GM12878 (cell line): ENCODE measurements at regions not wholly inside any gene's neighbourhood (a gene's known extent, or its start where the extent isn't known, plus 50 kb on each side); places are given as distances from the start of the nearest gene placed in this dataset.
A peak's percentile ranks its signal among the peaks of the same experiment; 100 is the strongest.

Source experiments
- ATAC-seq: fragments of 200-7000 bp; cut with Tn5 transposase; 3 replicates; pipeline ENCODE4 v1.9.1; 2020; ENCODE audit warnings: mild to moderate bottlenecking, moderate library complexity
- BruUV-seq: library from RNA; stranded (reverse); fragments of 400-500 nt; replicated peaks from 2 replicates; lab custom pipeline; 2021; lab: Mats Ljungman, UMichigan
- CTCF ChIA-PET: fragments of 300-600 bp; sonication (Branson Sonifier 250); formaldehyde crosslinking; extraction: SDS; loops from one replicate; lab custom pipeline; 2021; ENCODE audit warnings: inconsistent platforms; lab: Yijun Ruan, JAX
- POLR2A ChIA-PET: fragments of 350-600 bp; formaldehyde crosslinking; extraction: SDS; loops from one replicate; lab custom pipeline; 2021; ENCODE audit warnings: inconsistent platforms; lab: Charles Lee
- RAD21 ChIA-PET: fragments of 300-600 bp; sonication (Branson Sonifier 250); formaldehyde crosslinking; loops from one replicate; lab custom pipeline; 2023; ENCODE audit warnings: antibody characterized with exemption; ENCODE audit not compliant: unreplicated experiment; lab: Charles Lee
- SMC1A ChIA-PET: fragments of 300-600 bp; sonication (Branson Sonifier 250); formaldehyde crosslinking; loops from one replicate; lab custom pipeline; 2023; ENCODE audit not compliant: unreplicated experiment, uncharacterized antibody; lab: Charles Lee
- DNase-seq: peaks from one replicate; pipeline ENCODE4 v3.0.0-alpha.2; 2011; ENCODE audit warnings: low read depth, low spot score
- FAIRE-seq: peaks from 3 replicates; lab custom pipeline; 2011; peaks lifted over from hg19 to GRCh38; lab: Jason Lieb, UNC
- H2AFZ ChIP-seq: 2 replicates; pipeline ENCODE4 v1.6.0; 2011; ENCODE audit warnings: low read depth, low read length, control low read depth; ENCODE audit not compliant: control insufficient read depth
- H3K27ac ChIP-seq: 2 replicates; pipeline ENCODE4 v1.5.1; 2011; ENCODE audit warnings: control low read depth; ENCODE audit not compliant: control insufficient read depth, insufficient read depth
- H3K27me3 ChIP-seq, 2 experiments: replicated peaks in 1 of 2; 2 replicates each; pipeline versions ENCODE4 v1.6.0 to v1.6.1; 2011; ENCODE audit warnings: low read length in 1 of 2; ENCODE audit not compliant: control insufficient read depth in 2 of 2, insufficient read depth in 2 of 2
- H3K36me3 ChIP-seq, 2 experiments: 2 replicates each; pipeline ENCODE4 v1.5.1; 2011; ENCODE audit warnings: low read length in 1 of 2; ENCODE audit not compliant: control insufficient read depth in 2 of 2, insufficient read depth in 2 of 2
- H3K4me1 ChIP-seq: 2 replicates; pipeline ENCODE4 v1.6.1; 2011; ENCODE audit warnings: mild to moderate bottlenecking, low read length, moderate library complexity, mixed read lengths; ENCODE audit not compliant: control insufficient read depth, insufficient read depth
- H3K4me2 ChIP-seq: 2 replicates; pipeline ENCODE4 v1.6.0; 2011; ENCODE audit warnings: control low read depth; ENCODE audit not compliant: control insufficient read depth, insufficient read depth
- H3K4me3 ChIP-seq: fragments of 200-600 bp; sonication (generic); 2 replicates; pipeline ENCODE4 v1.5.1; 2016
- H3K79me2 ChIP-seq: 2 replicates; pipeline ENCODE4 v1.6.0; 2011; ENCODE audit warnings: low read length; ENCODE audit not compliant: control insufficient read depth, insufficient read depth
- H3K9ac ChIP-seq: 2 replicates; pipeline ENCODE4 v1.8.0; 2011; ENCODE audit warnings: low read length, control low read depth, mixed read lengths; ENCODE audit not compliant: control insufficient read depth, insufficient read depth
- H3K9me3 ChIP-seq: replicated peaks from 3 replicates; pipeline ENCODE4 v1.5.1; 2011; ENCODE audit warnings: mild to moderate bottlenecking, low read length; ENCODE audit not compliant: control insufficient read depth, insufficient read depth
- H4K20me1 ChIP-seq: 2 replicates; pipeline ENCODE4 v1.6.0; 2011; ENCODE audit not compliant: control insufficient read depth, insufficient read depth
- CREM ChIP-seq: IDR thresholded peaks from 2 replicates; pipeline ENCODE4 v1.6.1; 2014; ENCODE audit warnings: antibody characterized with exemption, low read depth
- E2F4 ChIP-seq: IDR thresholded peaks from 2 replicates; pipeline ENCODE4 v1.6.1; 2012; ENCODE audit warnings: low read depth, low read length, improper control_type of control experiment
- RUNX3 ChIP-seq: IDR thresholded peaks from 2 replicates; pipeline ENCODE4 v1.6.1; 2012; ENCODE audit warnings: low read length, inconsistent platforms
- TCF7 ChIP-seq: IDR thresholded peaks from 2 replicates; pipeline ENCODE4 v1.6.1; 2014; ENCODE audit warnings: antibody characterized with exemption, borderline replicate concordance
- WGBS: methylation state at CpG from one replicate; pipeline ENCODE4 v1.1.6; 2016; ENCODE audit warnings: low lambda C conversion rate; ENCODE audit not compliant: insufficient replicate concordance, insufficient coverage; ENCODE audit errors: missing lambda C conversion rate; 5-methylcytosine and 5-hydroxymethylcytosine counted together
- in situ Hi-C: fragments of 300-500 bp; cut with MboI; formaldehyde crosslinking; loops from 9 replicates; pipeline ENCODE4 v1.14.3; 2018; ENCODE audit warnings: mixed read lengths
- intact Hi-C: fragments of 100-400 bp; cut with micrococcal nuclease; formaldehyde crosslinking; loops from one replicate; pipeline ENCODE4 v1.14.2; 2022; ENCODE audit not compliant: unreplicated experiment
- TF ChIP-seq, protein P1 (sequence below): IDR thresholded peaks from 2 replicates; pipeline ENCODE4 v1.6.1; 2012; ENCODE audit warnings: low read length, inconsistent platforms

- POLR2A ChIA-PET, result interaction anchor here (0.6 to 0.7 kb wide), 2 partner anchors 11 to 76 kb away, joined by 3 to 8 read pairs; no protein-coding TSS in a partner anchor
- 24% methylated on average over 3 of the region's 3 CpGs for WGBS
- FAIRE-seq, result no peak
- Histone ChIP-seq H3K4me3 (no peak overlapping the region), H4K20me1 (no peaks in the 10 kb centered on the region), H3K9me3 (no peaks in the 10 kb centered on the region), H3K27ac (no peak overlapping the region), H3K36me3 (no peaks in the 10 kb centered on the region), H3K4me1 (peaks cover 4% of the 10 kb centered on the region; the same call in 1 of the 2 replicates), H3K79me2 (no peaks in the 10 kb centered on the region)
- BruUV-seq, result no TSS peak
- in situ Hi-C loops, result no loop called here
- RAD21 ChIA-PET, result no interaction called here
- TF ChIP-seq TCF7 (0 out of 2 replicates have a peak, but pooled peaks have one; percentile 4), RUNX3 (0 out of 2 replicates have a peak, but pooled peaks have one; percentile 65), E2F4 (no peak), CREM (peak; percentile 16; the same call in 1 of the 2 replicates)
- TF ChIP-seq, protein P1, sequence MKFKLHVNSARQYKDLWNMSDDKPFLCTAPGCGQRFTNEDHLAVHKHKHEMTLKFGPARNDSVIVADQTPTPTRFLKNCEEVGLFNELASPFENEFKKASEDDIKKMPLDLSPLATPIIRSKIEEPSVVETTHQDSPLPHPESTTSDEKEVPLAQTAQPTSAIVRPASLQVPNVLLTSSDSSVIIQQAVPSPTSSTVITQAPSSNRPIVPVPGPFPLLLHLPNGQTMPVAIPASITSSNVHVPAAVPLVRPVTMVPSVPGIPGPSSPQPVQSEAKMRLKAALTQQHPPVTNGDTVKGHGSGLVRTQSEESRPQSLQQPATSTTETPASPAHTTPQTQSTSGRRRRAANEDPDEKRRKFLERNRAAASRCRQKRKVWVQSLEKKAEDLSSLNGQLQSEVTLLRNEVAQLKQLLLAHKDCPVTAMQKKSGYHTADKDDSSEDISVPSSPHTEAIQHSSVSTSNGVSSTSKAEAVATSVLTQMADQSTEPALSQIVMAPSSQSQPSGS, result 0 out of 2 replicates have a peak, but pooled peaks have one; percentile 18
- TF ChIP-seq, all 136 proteins: peak for 4
- SMC1A ChIA-PET, result interaction anchor here (0.6 to 1.3 kb wide), 4 partner anchors 8 to 583 kb away, joined by 3 read pairs; no protein-coding TSS in a partner anchor
- Histone ChIP-seq H2AFZ (no peak overlapping the region), H3K9ac (no peak overlapping the region), H3K27me3 (no peaks in the 10 kb centered on the region), H3K4me2 (no peak overlapping the region)
- peak; percentile 33; the same call in 1 of the 3 replicates for ATAC-seq
- no peak for DNase-seq
- intact Hi-C loops, result no loop called here
- CTCF ChIA-PET, result interaction anchor here (0.6 to 1.6 kb wide), 3 partner anchors 36 to 576 kb away, joined by 3 to 4 read pairs (median 3); no protein-coding TSS in a partner anchor
These were observed 162.0 kb downstream of the REEP3 start for GRCh38 chr10:63683223-63683622.
